GM21367 (cell line): ENCODE measurements at regions not wholly inside any gene's neighbourhood (a gene's known extent, or its start where the extent isn't known, plus 50 kb on each side); places are given as distances from the start of the nearest gene placed in this dataset.
A peak's percentile ranks its signal among the peaks of the same experiment; 100 is the strongest.
"Not testable (repeated sequence)": the region's sequence is repeated elsewhere in the genome, so short reads cannot be mapped to it uniquely, and the experiment has no call there.

Experiments
- ATAC-seq: cut with Tn5 transposase; IDR thresholded peaks from one replicate; pipeline ENCODE4 v1.9.1; 2021; ENCODE audit not compliant: unreplicated experiment

- no peak for ATAC-seq
These were observed 448.0 kb downstream of the KCNT2 start for GRCh38 chr1:196160066-196160795.

DNA sequence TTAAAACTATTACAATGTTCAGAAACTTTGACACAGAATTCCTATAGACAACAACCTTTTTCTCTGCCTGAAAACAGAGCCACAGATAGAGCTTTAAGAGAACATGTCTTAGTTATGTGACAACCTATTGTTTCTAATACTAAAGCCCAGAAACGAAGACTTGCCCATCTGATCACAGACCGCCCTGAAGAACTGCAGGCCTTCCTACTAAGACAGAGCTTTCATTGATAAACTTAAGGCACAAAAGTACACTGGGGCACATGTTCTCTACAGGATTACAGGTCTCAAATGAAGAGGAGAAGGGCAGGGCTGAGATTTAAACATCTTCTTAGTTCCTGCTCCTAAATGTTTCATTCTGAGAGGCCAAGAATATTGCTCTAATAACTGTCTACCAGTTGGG, 452.7 kb downstream of the KCNT2 start:
- ATAC-seq = no peak

GRCh38 chr1:196152975-196153374, 455.3 kb downstream of the KCNT2 start:
- ATAC-seq = peak; percentile 42

GRCh38 chr1:196152086-196152485, 456.2 kb downstream of the KCNT2 start:
- ATAC-seq = no peak

DNA sequence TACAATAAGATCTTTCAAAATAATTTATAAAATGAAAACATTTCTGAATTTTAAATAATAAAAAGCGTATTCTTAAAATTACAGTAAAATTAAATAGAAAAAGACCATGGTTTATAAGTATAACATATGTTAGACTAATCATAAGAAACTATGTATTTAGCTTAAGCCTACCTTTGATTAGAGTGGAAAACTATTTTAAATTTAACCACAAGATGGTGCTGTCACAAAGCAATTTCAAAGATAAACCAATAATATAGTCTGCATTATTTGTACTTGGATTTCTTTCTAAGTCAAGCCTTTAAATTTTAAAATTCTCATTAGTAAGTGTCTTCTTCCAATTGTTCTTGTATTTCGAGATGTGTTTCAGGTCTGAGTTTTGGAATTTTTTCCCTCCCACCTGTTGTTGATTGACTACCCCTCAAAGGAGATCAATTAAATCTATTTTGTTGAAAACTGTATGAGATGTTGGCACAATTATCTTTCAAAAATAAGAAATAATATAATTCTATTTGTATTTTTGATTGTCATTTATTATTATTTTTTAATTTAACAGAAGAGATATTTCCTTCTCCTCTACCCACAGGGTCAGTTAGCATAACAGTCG, 459.8 kb downstream of the KCNT2 start:
- ATAC-seq = no peak

DNA sequence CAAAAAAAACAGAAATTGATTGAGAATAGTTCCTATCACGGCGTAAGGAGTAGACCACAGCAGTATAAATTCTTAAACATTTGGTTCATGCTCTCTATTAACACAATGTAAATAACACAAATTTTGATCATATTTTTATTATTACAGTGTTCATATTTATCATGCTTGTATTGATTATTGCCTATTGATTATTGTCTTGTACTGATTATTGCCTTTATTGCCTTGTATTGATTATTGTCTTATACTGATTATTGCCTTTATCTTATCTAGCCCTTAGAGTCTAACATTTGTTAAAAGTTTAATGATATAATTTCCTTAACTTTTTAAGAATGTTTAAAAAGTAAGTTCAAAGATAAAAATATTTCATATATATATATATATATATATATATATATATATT, 460.7 kb downstream of the KCNT2 start:
- no peak for ATAC-seq

GRCh38 chr1:196145151-196145550, 463.1 kb downstream of the KCNT2 start:
- not testable (repeated sequence) for ATAC-seq

GRCh38 chr1:196144588-196144987, 463.7 kb downstream of the KCNT2 start:
- ATAC-seq = no peak

GRCh38 chr1:196143602-196144342, 464.5 kb downstream of the KCNT2 start:
- no peak for ATAC-seq

DNA sequence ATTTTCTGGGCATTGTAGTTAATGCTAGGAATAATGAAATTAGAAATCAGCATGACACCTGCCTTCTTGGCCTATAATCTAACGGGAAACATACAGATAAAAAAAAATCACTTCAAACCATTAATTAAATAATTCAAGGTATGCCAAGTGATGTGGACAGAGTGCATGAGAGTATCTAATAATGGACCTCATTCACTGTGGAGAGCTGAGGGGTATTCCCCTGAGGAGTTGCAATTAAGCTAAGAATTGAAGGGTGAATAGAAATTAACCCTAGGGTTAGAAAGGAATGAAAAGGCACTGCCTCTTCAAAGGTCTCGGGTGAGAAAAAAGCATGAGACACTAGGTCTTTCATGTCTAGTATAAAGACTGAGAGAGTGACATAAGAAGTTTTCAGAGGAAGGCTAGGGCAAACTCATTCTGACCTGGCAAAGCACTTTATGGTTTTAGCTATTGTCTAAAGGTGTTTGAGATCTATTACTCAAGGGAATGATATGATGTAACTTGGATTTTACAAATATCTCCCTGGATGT, 466.1 kb downstream of the KCNT2 start:
- ATAC-seq = no peak

DNA sequence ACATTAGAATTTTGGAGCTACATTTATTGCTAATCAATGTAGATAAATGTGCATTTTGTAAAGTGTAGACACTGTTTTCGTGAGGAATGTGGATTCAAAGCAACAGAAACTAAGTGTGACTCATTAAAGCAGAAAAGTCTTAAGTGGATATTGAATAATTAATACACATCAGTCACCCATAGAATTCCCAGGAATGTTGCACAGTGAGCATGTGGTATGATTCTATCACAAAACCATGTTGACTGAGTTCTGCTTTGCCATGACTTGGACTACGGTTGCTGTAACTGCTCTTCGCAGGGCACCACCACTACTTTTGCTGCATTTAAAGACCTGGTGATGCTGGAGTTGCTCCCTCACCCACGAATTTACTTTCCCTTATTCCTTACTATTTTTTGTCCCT, 471.8 kb downstream of the KCNT2 start:
- no peak for ATAC-seq

- ATAC-seq = no peak
These were observed 476.5 kb downstream of the KCNT2 start for GRCh38 chr1:196131691-196132090.

DNA sequence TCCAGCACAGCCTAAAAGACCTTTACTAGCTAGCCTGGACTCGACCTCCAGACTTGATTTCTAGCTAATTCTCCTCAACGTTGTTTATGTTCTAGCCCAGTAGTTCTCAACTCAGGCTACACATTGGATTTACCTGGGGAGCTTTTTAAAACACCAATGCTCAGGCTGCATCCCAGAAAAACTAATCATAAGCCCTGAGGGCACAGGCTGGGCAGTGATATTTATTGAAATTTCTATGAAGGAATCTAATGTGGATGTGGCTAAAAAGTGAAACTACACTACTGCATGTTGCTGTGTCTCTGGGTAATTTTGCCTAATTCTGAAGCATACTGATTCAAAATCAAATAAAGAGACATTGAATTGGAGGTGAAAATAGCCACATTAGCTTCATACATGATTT, 479.4 kb downstream of the KCNT2 start:
- ATAC-seq = no peak

- ATAC-seq = no peak
These were observed 487.1 kb downstream of the KCNT2 start for GRCh38 chr1:196121181-196121580.

GRCh38 chr1:196115646-196116045, 492.6 kb downstream of the KCNT2 start:
- no peak for ATAC-seq

DNA sequence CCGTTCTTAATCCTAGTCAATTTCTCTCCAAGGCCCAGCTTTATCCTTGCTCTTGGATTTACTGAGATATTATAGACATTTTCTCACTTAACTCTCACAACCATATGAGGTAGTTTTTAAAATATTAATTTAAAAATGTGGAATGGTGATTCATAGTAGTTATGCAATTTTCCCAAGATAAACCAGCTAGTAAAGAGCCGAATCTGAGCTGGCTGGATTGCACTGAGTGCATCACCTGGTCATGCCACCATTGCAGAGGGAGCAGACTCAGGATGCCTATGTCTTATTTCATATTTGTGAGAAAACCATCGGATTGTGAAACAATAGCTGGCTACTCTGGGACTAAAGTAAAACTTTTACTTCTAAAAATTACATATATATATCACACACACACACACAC, 494.0 kb downstream of the KCNT2 start:
- no peak for ATAC-seq

- not testable (repeated sequence) for ATAC-seq
These were observed 499.2 kb downstream of the KCNT2 start for GRCh38 chr1:196108990-196109389.

DNA sequence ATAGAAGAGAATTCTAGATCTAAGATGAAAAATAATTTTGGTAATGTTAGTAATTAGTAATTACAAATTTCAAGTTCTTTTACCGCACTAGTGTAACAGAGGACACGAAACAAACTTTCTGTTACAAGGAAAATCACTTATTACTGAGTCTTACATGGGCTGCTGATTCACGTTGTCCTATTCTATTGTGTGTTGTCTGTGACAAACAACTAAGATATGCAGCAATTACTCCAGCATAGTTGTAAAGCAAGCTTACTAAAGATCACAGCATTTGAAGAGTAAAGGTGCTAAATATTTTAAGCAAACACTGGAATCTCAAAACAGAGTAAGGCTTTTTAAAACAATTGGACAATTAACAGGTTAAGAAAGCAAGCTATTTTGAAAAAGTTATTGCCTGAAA, 502.3 kb downstream of the KCNT2 start:
- no peak for ATAC-seq

GRCh38 chr1:196102826-196103225, 505.4 kb downstream of the KCNT2 start:
- no peak for ATAC-seq

DNA sequence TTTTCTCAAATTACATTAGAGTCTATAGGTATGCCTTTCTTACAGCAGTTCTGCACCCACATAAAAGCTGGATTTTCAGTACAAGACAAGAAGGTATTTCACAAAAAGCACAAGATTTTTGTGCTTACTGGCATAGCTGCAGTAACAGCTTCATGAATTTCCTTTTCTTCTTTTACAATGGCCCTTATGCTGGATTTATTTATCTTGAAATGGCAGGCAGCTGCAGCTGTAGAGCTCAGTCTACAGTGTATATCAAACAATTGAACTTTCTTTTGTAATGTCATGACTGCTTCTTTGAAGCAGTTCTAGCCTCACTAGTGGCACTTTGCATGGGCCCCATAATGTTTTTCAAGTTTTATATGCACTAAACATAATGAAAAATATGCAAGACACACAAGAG, 510.2 kb downstream of the KCNT2 start:
- ATAC-seq = no peak

DNA sequence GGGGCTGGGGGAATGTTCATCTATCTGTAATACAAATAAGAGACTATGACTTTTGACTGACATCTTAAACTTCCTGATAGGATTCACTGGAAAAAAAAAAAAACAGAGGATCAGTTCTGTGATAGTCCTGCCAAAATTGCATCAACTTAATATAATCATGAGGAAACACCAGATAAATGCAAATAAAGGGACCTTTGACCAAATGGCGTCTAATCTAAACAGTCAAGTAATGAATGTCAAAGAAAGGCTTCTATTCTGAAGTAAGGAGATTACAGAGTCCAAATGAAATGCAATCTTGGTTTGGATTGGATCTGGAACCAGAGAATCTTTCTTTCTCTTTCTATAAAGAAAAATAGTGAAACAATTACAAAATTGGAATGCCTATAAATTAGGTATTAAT, 513.4 kb downstream of the KCNT2 start:
- ATAC-seq = no peak
